ENCODE measurements at regions not wholly inside any gene's neighbourhood (a gene's known extent, or its start where the extent isn't known, plus 50 kb on each side); places are given as distances from the start of the nearest gene placed in this dataset.

GRCh38 chr17:69814031-69814430, 261.0 kb upstream of the KCNJ16 start (continued):
- TF ChIP-seq ZBTB33 (IDR thresholded peaks at IDR 0.05; ENCODE audit: borderline replicate concordance, low read depth), result no peak

- no peak overlapping the region for H2AFZ ChIP-seq (ENCODE audit: low read depth)
- 74% methylated on average over 4 of the region's 4 CpGs for WGBS (ENCODE audit: low lambda C conversion rate)
- no peak overlapping the region for H3K4me3 ChIP-seq (ENCODE audit: low read depth in 2 of 2, low read length in 1 of 2)
- no peaks in the 10 kb centered on the region for H3K36me3 ChIP-seq (replicated peaks in 1 of 2; ENCODE audit: control insufficient read depth in 1 of 2, insufficient read depth in 2 of 2, low read length in 1 of 2)
- TF ChIP-seq FOSL2 (IDR thresholded peaks at IDR 0.05; ENCODE audit: borderline replicate concordance, low read depth), result no peak
- no peak for TF ChIP-seq RCOR1 (IDR thresholded peaks at IDR 0.05; ENCODE audit: low read length)
- no peak for TF ChIP-seq JUND (IDR thresholded peaks at IDR 0.05)
- TF ChIP-seq GABPA (IDR thresholded peaks at IDR 0.05; ENCODE audit: low read depth), result no peak
- no peak for TF ChIP-seq IRF3 (IDR thresholded peaks at IDR 0.05; ENCODE audit: low read depth, low read length)
- no peak for TF ChIP-seq TCF12 (IDR thresholded peaks at IDR 0.05)
- no peaks in the 10 kb centered on the region for H4K20me1 ChIP-seq (ENCODE audit: insufficient read depth)
- H3K9me3 ChIP-seq, result no peaks in the 10 kb centered on the region
- H3K9ac ChIP-seq, result no peak overlapping the region
- no peaks in the 10 kb centered on the region for H3K79me2 ChIP-seq (ENCODE audit: insufficient read depth)
- H3K27ac ChIP-seq (ENCODE audit: low read depth in 2 of 2, low read length in 1 of 2), result no peak overlapping the region
- H3K4me2 ChIP-seq, result no peak overlapping the region
- H3K27me3 ChIP-seq (ENCODE audit: insufficient read depth), result no peaks in the 10 kb centered on the region
- H3K9me2 ChIP-seq, result no peaks in the 10 kb centered on the region
- H3F3A ChIP-seq (replicated peaks; ENCODE audit: insufficient read depth), result no peaks in the 10 kb centered on the region
- DNase-seq, result no peak
- ChIA-PET CTCF (no interaction called here), POLR2A (no interaction called here)
- H3K4me1 ChIP-seq (ENCODE audit: control insufficient read depth in 1 of 2, insufficient read depth in 2 of 2, low read depth in 1 of 2, low read length in 1 of 2), result no peaks in the 10 kb centered on the region; a peak in 1 of 4 replicates
Observed at GRCh38 chr17:69815406-69815805, 259.6 kb upstream of the KCNJ16 start.

- TF ChIP-seq TCF12 (IDR thresholded peaks at IDR 0.05) (no peak), MEF2A (IDR thresholded peaks at IDR 0.05; ENCODE audit: borderline replicate concordance, low read depth) (no peak), FOXM1 (IDR thresholded peaks at IDR 0.05; ENCODE audit: low read depth) (no peak), RAD21 (IDR thresholded peaks at IDR 0.05; ENCODE audit: low read length) (no peak), USF2 (IDR thresholded peaks at IDR 0.05; ENCODE audit: borderline replicate concordance, low read depth, low read length) (no peak), IRF3 (IDR thresholded peaks at IDR 0.05; ENCODE audit: low read depth, low read length) (no peak), YY1 (IDR thresholded peaks at IDR 0.05; ENCODE audit: low read depth) (no peak), FOSL2 (IDR thresholded peaks at IDR 0.05; ENCODE audit: borderline replicate concordance, low read depth) (no peak), RXRA (IDR thresholded peaks at IDR 0.05; ENCODE audit: borderline replicate concordance, low read depth) (no peak), GATA2 (CRISPR knock-in tag; IDR thresholded peaks at IDR 0.05) (no peak), POLR2AphosphoS5 (IDR thresholded peaks at IDR 0.05; ENCODE audit: low read depth, low read length) (no peak), RCOR1 (IDR thresholded peaks at IDR 0.05; ENCODE audit: low read length) (no peak), EZH2phosphoT487 (IDR thresholded peaks at IDR 0.05; ENCODE audit: borderline replicate concordance, low read depth) (no peak), CTCF (IDR thresholded peaks at IDR 0.05) (no peak), SIN3A (IDR thresholded peaks at IDR 0.05; ENCODE audit: borderline replicate concordance, low read depth, low read length) (no peak)
- no peaks in the 10 kb centered on the region for H3K27me3 ChIP-seq (ENCODE audit: insufficient read depth)
- H2AFZ ChIP-seq (ENCODE audit: low read depth), result no peak overlapping the region
- no peaks in the 10 kb centered on the region for H3K9me2 ChIP-seq
- H4K20me1 ChIP-seq (ENCODE audit: insufficient read depth), result no peaks in the 10 kb centered on the region
- no peaks in the 10 kb centered on the region for H3K9me3 ChIP-seq
- H3K9ac ChIP-seq, result no peak overlapping the region
- H3K79me2 ChIP-seq (ENCODE audit: insufficient read depth), result no peaks in the 10 kb centered on the region
- H3K36me3 ChIP-seq (replicated peaks in 1 of 2; ENCODE audit: control insufficient read depth in 1 of 2, insufficient read depth in 2 of 2, low read length in 1 of 2), result no peaks in the 10 kb centered on the region
- no peak overlapping the region for H3K27ac ChIP-seq (ENCODE audit: low read depth in 2 of 2, low read length in 1 of 2)
- H3F3A ChIP-seq (replicated peaks; ENCODE audit: insufficient read depth), result no peaks in the 10 kb centered on the region
- 67% methylated on average over 6 of the region's 6 CpGs for WGBS (ENCODE audit: low lambda C conversion rate)
- no peaks in the 10 kb centered on the region; a peak in 1 of 4 replicates for H3K4me1 ChIP-seq (ENCODE audit: control insufficient read depth in 1 of 2, insufficient read depth in 2 of 2, low read depth in 1 of 2, low read length in 1 of 2)
- ChIA-PET POLR2A (no interaction called here), CTCF (no interaction called here)
- no peak overlapping the region for H3K4me3 ChIP-seq (ENCODE audit: low read depth in 2 of 2, low read length in 1 of 2)
- H3K4me2 ChIP-seq, result no peak overlapping the region
- no peak for DNase-seq
Observed at GRCh38 chr17:69818467-69818866, 256.6 kb upstream of the KCNJ16 start.

All from SK-N-SH (cell line).